ENCODE measurements at regions not wholly inside any gene's neighbourhood (a gene's known extent, or its start where the extent isn't known, plus 50 kb on each side); places are given as distances from the start of the nearest gene placed in this dataset.

DNA sequence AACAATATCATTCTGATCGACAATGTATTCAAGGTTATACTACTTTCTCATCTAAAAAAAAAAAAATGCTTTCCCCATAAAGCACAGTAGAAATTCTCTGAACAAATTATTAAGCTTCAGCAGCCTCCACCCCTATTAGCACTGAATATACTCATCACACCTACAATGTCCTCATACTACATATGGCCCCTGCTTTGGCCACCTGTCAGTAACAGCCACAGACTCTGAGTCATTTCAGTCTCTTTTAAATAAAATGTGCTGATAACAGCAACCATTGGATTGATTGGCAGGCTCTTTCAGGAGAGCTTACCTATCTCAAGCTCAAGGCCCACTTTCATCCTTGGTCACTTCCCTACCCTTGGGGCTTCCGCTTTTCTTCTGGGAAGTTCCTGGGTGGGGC is 236.7 kb downstream of the TMX3 start:
- TF ChIP-seq CTCF (conservative IDR thresholded peaks at IDR 0.05) (no peak), ZFX (IDR thresholded peaks at IDR 0.05) (no peak)

Data from C4-2B (cell line).